H1 (cell line): ENCODE measurements at regions not wholly inside any gene's neighbourhood (a gene's known extent, or its start where the extent isn't known, plus 50 kb on each side); places are given as distances from the start of the nearest gene placed in this dataset.

Experiments used
- SRF ChIP-seq: IDR thresholded peaks from 2 replicates; pipeline ENCODE4 v1.6.1; 2011; ENCODE audit warnings: mild to moderate bottlenecking, low read depth, low read length, moderate library complexity
- TAF1 ChIP-seq: IDR thresholded peaks from 2 replicates; pipeline ENCODE4 v1.6.1; 2011; ENCODE audit warnings: mild to moderate bottlenecking, low read depth, low read length

DNA sequence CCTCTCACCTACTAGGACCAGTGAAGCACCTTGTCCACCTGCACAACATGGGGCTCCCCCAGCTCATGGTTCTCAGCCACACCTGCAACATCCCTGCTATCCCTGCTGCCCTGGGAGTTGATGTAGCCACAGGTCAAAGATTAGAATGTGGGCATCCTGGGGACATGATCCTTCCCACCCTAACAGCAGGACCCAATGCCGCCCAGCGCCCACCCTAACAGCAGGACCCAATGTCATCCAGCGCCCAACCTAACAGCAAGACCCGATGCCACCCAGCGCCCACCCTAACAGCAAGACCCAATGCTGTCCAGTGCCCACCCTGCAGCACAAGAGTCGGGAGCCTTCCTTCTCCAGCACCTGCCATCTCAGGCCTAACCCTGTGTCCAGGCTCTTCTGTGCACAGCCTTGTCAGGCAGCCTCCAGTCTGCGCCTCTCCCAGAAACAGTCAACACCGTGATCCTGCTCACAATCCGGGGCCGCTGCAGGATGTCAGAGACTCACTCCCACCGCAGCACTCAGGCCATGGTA, 237.3 kb upstream of the SALL3 start (continued):
- TF ChIP-seq TAF1 (no peak), SRF (no peak)
